HG03520 (cell line): ENCODE measurements at regions not wholly inside any gene's neighbourhood (a gene's known extent, or its start where the extent isn't known, plus 50 kb on each side); places are given as distances from the start of the nearest gene placed in this dataset.

Experiments
- ATAC-seq: cut with Tn5 transposase; IDR thresholded peaks from one replicate; pipeline ENCODE4 v1.9.1; 2021; ENCODE audit warnings: mild to moderate bottlenecking, moderate library complexity; ENCODE audit not compliant: unreplicated experiment

DNA sequence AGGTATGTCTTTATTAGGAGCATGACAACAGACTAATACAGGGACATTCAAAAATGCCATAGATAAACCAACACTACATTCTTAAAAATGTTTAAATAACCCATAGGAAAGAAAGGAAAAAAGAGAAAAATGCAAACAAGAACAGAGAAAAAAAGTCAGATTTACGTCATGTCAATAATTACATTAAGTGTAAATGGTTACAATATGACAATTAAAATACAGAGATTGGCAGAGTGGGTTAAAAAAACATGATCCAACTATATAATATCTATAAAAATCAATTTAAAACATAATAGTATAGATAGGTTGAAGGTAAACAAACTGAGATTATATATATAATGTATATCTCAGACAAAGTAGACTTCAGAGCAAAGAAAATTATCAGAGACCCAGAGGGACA, 255.8 kb downstream of the ANAPC1 start:
- no peak for ATAC-seq

GRCh38 chr2:111629983-111630382, 254.0 kb downstream of the ANAPC1 start:
- ATAC-seq = no peak

GRCh38 chr2:111632661-111633060, 251.3 kb downstream of the ANAPC1 start:
- no peak for ATAC-seq

- no peak for ATAC-seq
Measured at GRCh38 chr2:111633189-111633588, 250.8 kb downstream of the ANAPC1 start.

- no peak for ATAC-seq
Measured at GRCh38 chr2:111633643-111634042, 250.3 kb downstream of the ANAPC1 start.

DNA sequence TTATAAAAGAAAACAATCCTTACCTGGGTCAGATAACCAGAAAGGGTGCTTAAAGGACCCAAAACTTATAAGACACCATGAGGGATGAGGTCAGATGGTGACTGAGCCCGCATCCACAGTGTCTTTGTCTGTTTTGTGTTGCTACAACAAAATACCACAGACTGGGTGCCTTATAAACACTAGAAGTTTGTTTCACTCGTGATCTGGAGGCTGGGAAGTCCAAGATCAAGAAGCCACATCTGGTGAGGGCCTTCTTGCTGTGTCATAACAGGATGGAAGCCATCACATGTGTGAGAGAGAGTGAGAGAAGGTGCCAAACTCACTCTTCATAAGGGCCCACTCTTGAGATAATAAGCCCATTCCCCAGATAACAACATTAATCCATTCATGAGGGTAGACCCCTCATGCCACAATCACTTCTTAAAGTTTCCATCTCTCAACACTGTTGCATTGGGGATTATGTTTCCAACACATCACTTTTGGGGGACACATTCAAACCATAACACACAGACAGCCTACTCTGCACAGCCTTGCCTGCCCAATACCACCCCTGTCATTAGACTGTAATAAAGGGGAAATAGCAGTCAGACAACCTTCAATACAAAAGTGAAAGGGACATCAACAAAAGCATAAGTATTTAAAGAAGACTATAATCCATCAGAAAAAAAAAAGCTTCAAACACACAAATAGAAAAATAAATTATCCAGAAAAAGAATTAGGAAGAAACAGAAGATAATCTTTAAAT, 249.8 kb downstream of the ANAPC1 start:
- no peak for ATAC-seq

GRCh38 chr2:111634995-111635538, 248.9 kb downstream of the ANAPC1 start:
- no peak for ATAC-seq

- no peak for ATAC-seq
Measured at GRCh38 chr2:111636905-111637304, 247.1 kb downstream of the ANAPC1 start.

DNA sequence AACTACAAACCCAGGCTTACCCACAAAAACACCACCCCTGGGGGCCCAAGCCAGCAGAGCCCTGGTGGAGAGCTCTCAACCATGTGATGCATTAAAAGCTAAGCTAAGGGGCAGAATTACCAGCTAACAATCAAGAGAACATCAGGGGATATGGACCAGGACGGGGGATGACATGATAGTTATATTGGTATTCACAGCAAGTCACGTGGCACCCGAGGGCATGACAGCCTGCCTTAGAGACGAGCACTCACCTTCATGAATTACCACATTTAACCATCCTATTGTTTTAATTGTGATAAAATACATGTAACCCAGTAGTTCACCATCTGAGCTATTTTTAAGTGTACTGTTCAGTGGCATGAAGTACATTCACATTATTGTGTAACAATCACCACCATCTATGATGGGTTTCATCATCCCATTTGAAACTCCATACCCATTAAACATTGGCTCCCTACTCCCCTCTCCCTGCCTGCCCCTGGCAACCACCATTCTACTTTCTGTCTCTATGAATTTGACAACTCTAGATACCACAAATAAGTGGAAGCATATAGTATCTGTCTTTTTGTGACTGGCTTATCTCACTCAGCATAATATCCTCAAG, 245.6 kb downstream of the ANAPC1 start:
- no peak for ATAC-seq

DNA sequence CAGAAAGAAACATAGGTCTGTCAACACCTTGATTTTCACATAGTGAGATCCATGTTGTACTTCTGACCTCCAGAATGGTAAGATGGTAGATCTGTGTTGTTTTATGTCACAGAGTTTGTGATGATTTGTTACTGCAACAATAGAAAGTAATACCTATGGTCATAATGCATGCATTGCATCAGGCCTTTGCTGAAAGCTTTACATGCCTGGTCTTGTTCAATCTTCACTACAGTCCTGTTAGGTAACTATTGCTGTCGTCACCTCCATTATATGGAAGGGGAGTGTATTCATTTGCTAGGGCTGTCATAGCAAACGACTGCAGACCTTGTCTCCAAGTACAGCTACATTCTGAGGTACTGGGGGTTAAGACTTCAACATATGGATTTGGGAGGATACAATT, 243.5 kb downstream of the ANAPC1 start:
- ATAC-seq = no peak

DNA sequence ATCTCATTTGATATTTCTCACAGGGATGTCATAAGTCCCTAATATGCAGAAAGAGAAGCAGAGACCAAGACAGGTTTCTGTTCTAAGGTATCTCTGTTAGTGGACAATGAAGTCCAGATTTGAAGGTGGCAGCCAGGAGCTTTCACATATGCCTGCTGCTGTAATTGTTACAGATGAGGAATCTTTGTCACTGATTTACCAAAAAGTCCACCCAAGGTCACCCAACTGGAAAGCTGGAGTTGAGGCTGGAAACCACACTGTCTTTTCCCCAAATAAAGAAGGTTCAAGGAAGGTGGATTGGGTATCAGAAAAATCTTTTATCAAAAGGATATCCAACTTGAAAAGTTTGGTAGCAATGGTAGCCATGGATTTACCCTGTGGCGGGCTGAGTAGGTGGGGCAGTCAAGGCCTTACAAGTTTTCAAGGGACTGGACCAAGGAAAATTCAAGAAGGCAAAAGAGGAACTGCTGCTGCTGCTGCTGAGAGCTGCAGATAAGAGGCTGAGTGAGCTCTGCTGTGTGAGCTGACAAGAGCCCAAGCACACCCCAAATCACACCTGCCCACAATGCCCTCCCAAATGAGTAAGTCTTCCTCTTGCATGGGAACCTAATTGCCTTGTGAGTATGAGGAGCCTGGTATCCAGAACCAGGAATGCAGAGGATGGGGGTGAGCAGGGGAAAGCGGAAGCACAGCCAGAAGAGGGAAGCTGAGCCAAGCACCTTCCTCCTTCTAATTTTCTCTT, 241.2 kb downstream of the ANAPC1 start:
- ATAC-seq = no peak

DNA sequence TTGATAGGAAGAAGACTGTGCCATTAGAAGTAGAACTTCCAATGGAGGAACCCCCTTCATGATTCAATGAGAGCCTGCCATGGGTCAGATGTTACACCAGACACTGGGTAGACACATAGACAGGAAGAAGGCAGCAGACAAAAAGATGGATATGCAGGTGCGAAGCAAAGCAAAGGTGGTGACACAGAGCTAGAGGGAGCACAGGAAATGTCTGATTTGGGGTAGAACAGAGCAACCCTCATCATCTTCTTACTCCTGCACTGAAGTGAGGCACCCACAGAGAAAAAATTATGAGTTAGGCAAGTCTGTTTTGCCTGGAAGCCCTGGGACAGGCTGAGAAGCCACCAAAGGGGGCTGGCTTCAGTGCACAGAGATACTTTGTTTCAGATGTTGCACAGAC, 240.2 kb downstream of the ANAPC1 start:
- no peak for ATAC-seq

GRCh38 chr2:111647359-111647758, 236.6 kb downstream of the ANAPC1 start:
- no peak for ATAC-seq

DNA sequence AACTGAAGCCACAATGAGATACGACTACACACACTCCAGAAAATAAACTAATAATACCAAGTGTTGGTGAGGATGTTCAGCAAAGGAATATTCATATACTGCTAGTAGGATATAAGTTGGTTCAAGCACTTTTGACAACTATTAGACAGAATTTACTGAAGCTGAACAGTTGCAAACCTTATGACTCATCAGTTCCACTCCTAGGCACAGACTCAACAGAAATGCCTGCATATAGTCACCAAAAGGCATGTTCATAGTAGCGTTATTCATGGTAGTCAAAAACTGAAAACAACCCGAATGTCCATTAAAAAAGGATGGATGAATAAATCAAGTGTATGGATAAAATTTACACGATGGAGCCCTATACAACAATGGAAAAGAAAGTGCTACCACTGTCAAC, 232.0 kb downstream of the ANAPC1 start:
- no peak for ATAC-seq

- no peak for ATAC-seq
Measured at GRCh38 chr2:111652681-111653080, 231.3 kb downstream of the ANAPC1 start.

DNA sequence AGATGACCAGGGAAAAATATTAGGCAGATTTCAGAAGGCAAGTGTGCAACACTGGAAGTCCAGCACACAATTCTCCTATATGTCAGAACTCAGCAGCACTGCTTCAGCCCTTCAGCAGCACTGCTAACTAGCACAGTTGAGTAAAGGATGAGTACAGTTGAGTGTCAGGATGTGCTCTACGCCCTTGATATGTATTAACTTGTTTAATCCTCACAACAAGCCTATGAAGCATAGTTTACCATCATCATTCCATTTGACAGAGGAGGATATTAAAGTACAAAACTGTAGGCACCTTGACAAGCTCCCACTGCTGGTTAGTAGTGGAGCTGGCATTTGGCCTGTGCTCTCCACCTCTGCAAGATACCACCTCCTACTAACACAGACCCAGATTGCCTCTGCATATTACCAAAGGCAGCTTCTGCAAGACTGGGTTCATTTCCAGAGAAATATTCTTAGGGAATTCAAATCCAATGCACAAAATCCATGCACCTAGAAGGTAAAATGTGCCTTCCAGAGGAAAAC, 230.8 kb downstream of the ANAPC1 start:
- ATAC-seq = no peak

- no peak for ATAC-seq
Measured at GRCh38 chr2:111653913-111654312, 230.1 kb downstream of the ANAPC1 start.

DNA sequence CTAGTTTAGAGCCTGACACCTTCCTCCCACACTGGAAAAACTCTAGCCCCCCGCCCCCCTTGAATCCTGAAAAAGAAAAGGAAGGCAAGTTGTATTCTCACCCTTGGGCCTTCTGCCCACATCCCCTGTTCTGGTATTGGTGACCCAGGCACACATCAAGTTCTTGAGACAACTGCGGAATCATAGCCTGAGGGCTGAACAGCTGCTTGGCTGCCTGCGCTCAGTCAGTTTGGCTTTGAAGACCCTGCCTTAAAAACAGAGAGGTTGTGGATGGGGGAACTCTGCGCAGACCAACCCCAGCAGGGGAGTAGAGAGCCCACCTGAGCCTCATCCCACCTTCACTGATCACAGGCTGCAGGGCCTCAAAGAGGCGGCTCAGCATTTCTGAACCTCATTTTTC, 229.2 kb downstream of the ANAPC1 start:
- no peak for ATAC-seq

DNA sequence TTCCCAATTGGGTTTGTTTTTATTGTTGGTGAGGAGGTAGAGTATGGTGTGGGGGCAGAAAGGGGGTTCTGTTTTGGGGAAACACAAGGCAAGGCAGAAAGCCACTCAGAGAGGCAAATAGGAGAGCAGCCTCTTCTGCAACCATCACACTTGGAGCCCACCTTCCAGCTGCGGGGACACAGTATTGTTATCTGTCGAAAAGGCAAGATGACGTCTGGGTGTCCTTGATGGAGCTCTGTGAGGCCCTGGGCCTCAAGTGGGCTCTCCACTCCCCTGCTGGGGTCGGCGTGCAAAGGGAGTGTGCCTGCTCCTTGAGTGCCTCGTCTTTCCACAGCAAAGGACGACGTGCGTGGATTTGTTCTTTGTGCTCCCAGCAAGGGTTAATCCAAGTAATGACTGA, 227.6 kb downstream of the ANAPC1 start:
- no peak for ATAC-seq

GRCh38 chr2:111656894-111657293, 227.1 kb downstream of the ANAPC1 start:
- no peak for ATAC-seq

GRCh38 chr2:111657351-111657975, 226.5 kb downstream of the ANAPC1 start:
- no peak for ATAC-seq
